ENCODE measurements at regions not wholly inside any gene's neighbourhood (a gene's known extent, or its start where the extent isn't known, plus 50 kb on each side); places are given as distances from the start of the nearest gene placed in this dataset.

GRCh38 chr18:55863391-55863706 is 275.4 kb upstream of the TCF4 start:
- in situ Hi-C loops (cut with MboI; ENCODE audit: low pct_unique_long_range_greater_than_20kb, low sequenced_read_pairs, unreplicated experiment) = no loop called here
- TF ChIP-seq CTCF (IDR thresholded peaks at IDR 0.05; ENCODE audit: extremely low read depth, insufficient read depth, missing control alignments) = no peak
- no peak for DNase-seq (ENCODE audit: low spot score)

GRCh38 chr18:55862693-55863390 is 274.9 kb upstream of the TCF4 start:
- in situ Hi-C loops (cut with MboI; ENCODE audit: low pct_unique_long_range_greater_than_20kb, low sequenced_read_pairs, unreplicated experiment) = no loop called here
- no peak for TF ChIP-seq CTCF (IDR thresholded peaks at IDR 0.05; ENCODE audit: extremely low read depth, insufficient read depth, missing control alignments)
- no peak for DNase-seq (ENCODE audit: low spot score)

GRCh38 chr18:55861266-55861665 is 273.3 kb upstream of the TCF4 start:
- in situ Hi-C loops (cut with MboI; ENCODE audit: low pct_unique_long_range_greater_than_20kb, low sequenced_read_pairs, unreplicated experiment) = no loop called here
- no peak for DNase-seq (ENCODE audit: low spot score)
- no peak for TF ChIP-seq CTCF (IDR thresholded peaks at IDR 0.05; ENCODE audit: extremely low read depth, insufficient read depth, missing control alignments)

- DNase-seq (ENCODE audit: low spot score) = no peak
- no peak for TF ChIP-seq CTCF (IDR thresholded peaks at IDR 0.05; ENCODE audit: extremely low read depth, insufficient read depth, missing control alignments)
- in situ Hi-C loops (cut with MboI; ENCODE audit: low pct_unique_long_range_greater_than_20kb, low sequenced_read_pairs, unreplicated experiment) = no loop called here
Observed at GRCh38 chr18:55858661-55859515, 270.9 kb upstream of the TCF4 start.

GRCh38 chr18:55857956-55858355 is 270.0 kb upstream of the TCF4 start:
- in situ Hi-C loops (cut with MboI; ENCODE audit: low pct_unique_long_range_greater_than_20kb, low sequenced_read_pairs, unreplicated experiment) = no loop called here
- no peak for DNase-seq (ENCODE audit: low spot score)
- no peak for TF ChIP-seq CTCF (IDR thresholded peaks at IDR 0.05; ENCODE audit: extremely low read depth, insufficient read depth, missing control alignments)

GRCh38 chr18:55857409-55857808 is 269.4 kb upstream of the TCF4 start:
- in situ Hi-C loops (cut with MboI; ENCODE audit: low pct_unique_long_range_greater_than_20kb, low sequenced_read_pairs, unreplicated experiment) = no loop called here
- DNase-seq (ENCODE audit: low spot score) = no peak
- TF ChIP-seq CTCF (IDR thresholded peaks at IDR 0.05; ENCODE audit: extremely low read depth, insufficient read depth, missing control alignments) = no peak
